Panc1 (cell line): ENCODE measurements at regions not wholly inside any gene's neighbourhood (a gene's known extent, or its start where the extent isn't known, plus 50 kb on each side); places are given as distances from the start of the nearest gene placed in this dataset.

Experiments used
- SIN3A ChIP-seq: IDR thresholded peaks from 2 replicates; pipeline ENCODE4 v1.6.1; 2012; ENCODE audit warnings: low read depth, mild to moderate bottlenecking, low read length, moderate library complexity, borderline replicate concordance; ENCODE audit not compliant: insufficient read depth
- TF ChIP-seq, protein P1 (sequence below): fragments of 450-650 bp; IDR thresholded peaks from 2 replicates; pipeline ENCODE4 v1.5.1; 2017; ENCODE audit warnings: mild to moderate bottlenecking

DNA sequence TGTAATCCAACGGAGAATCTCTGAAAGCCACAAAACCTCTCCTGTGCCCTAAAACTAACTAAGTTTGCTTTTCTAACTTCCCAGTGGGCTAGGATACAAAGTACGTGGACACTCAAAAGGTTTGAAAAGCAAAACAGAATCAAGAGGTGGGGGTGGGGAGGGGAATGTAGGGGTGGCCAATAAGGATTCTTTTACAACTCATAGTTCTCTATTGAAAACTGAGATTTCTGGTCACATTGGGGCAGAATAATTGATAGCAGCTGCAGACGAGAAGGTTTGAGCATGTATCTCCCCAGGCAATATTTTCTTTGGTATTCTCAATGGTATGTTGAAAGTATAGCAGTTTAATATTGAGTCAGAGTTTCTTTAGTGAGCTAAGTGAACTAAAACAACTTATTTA is 376.7 kb upstream of the CITED2 start:
- TF ChIP-seq, protein P1, sequence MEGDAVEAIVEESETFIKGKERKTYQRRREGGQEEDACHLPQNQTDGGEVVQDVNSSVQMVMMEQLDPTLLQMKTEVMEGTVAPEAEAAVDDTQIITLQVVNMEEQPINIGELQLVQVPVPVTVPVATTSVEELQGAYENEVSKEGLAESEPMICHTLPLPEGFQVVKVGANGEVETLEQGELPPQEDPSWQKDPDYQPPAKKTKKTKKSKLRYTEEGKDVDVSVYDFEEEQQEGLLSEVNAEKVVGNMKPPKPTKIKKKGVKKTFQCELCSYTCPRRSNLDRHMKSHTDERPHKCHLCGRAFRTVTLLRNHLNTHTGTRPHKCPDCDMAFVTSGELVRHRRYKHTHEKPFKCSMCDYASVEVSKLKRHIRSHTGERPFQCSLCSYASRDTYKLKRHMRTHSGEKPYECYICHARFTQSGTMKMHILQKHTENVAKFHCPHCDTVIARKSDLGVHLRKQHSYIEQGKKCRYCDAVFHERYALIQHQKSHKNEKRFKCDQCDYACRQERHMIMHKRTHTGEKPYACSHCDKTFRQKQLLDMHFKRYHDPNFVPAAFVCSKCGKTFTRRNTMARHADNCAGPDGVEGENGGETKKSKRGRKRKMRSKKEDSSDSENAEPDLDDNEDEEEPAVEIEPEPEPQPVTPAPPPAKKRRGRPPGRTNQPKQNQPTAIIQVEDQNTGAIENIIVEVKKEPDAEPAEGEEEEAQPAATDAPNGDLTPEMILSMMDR, result no peak
- TF ChIP-seq SIN3A, result no peak
